PC-3 (cell line): ENCODE measurements at regions not wholly inside any gene's neighbourhood (a gene's known extent, or its start where the extent isn't known, plus 50 kb on each side); places are given as distances from the start of the nearest gene placed in this dataset.
A peak's percentile ranks its signal among the peaks of the same experiment; 100 is the strongest.

Experiments
- ATAC-seq: fragments of 200-7000 bp; cut with Tn5 transposase; 2 replicates; pipeline ENCODE4 v1.9.1; 2020; ENCODE audit warnings: mild to moderate bottlenecking, moderate library complexity
- BruUV-seq: library from RNA; stranded (reverse); fragments of 400-500 nt; replicated peaks from 2 replicates; lab custom pipeline; 2021; lab: Mats Ljungman, UMichigan
- CTCF ChIA-PET: fragments of 300-600 bp; sonication (Branson Sonifier 250); formaldehyde crosslinking; loops from one replicate; lab custom pipeline; 2022; ENCODE audit warnings: antibody characterized with exemption; lab: Charles Lee
- POLR2A ChIA-PET: fragments of 300-600 bp; sonication (Branson Sonifier 250); formaldehyde crosslinking; loops from one replicate; lab custom pipeline; 2022; ENCODE audit warnings: antibody characterized with exemption; ENCODE audit not compliant: unreplicated experiment; lab: Charles Lee
- DNase-seq: peaks from one replicate; pipeline ENCODE4 v3.0.0-alpha.2; 2015
- H2AFZ ChIP-seq: fragments of 300-600 bp; sonication (generic); 2 replicates; pipeline ENCODE4 v1.6.0; 2016; ENCODE audit warnings: antibody characterized with exemption, low read length
- H3F3A ChIP-seq: fragments of 300-600 bp; sonication (generic); one replicate; pipeline ENCODE4 v1.6.0; 2017; ENCODE audit warnings: antibody characterized with exemption, low read length, control low read depth, mild to moderate bottlenecking; ENCODE audit not compliant: unreplicated experiment
- H3K27ac ChIP-seq: fragments of 300-600 bp; sonication (generic); 2 replicates; pipeline ENCODE4 v1.5.1; 2016; ENCODE audit warnings: mild to moderate bottlenecking, low read length
- H3K27me3 ChIP-seq: fragments of 300-600 bp; sonication (generic); 2 replicates; pipeline ENCODE4 v1.6.1; 2016; ENCODE audit warnings: low read length, mixed read lengths
- H3K36me3 ChIP-seq: fragments of 300-600 bp; sonication (generic); 2 replicates; pipeline ENCODE4 v1.6.1; 2016; ENCODE audit warnings: low read depth, mixed run types, low read length, mixed read lengths
- H3K4me1 ChIP-seq: fragments of 300-600 bp; sonication (generic); 2 replicates; pipeline ENCODE4 v1.5.1; 2016; ENCODE audit warnings: low read length; ENCODE audit not compliant: insufficient read depth
- H3K4me2 ChIP-seq: fragments of 300-600 bp; sonication (generic); 2 replicates; pipeline ENCODE4 v1.6.0; 2016; ENCODE audit warnings: low read length
- H3K4me3 ChIP-seq: fragments of 300-600 bp; sonication (generic); 2 replicates; pipeline ENCODE4 v1.5.1; 2016; ENCODE audit warnings: mild to moderate bottlenecking, low read length, mixed read lengths
- H3K79me2 ChIP-seq: fragments of 300-600 bp; sonication (generic); 2 replicates; pipeline ENCODE4 v1.6.1; 2017; ENCODE audit warnings: low read length, mixed read lengths
- H3K9ac ChIP-seq: fragments of 300-600 bp; sonication (generic); 2 replicates; pipeline ENCODE4 v1.6.0; 2016; ENCODE audit warnings: mild to moderate bottlenecking, low read length
- H3K9me2 ChIP-seq: fragments of 300-600 bp; sonication (generic); replicated peaks from 2 replicates; pipeline ENCODE4 v1.6.1; 2016; ENCODE audit warnings: mixed run types, low read length, mixed read lengths
- H3K9me3 ChIP-seq: fragments of 300-600 bp; sonication (generic); 2 replicates; pipeline ENCODE4 v1.6.1; 2016; ENCODE audit warnings: low read length, mixed read lengths
- H4K20me1 ChIP-seq: fragments of 300-600 bp; sonication (generic); 2 replicates; pipeline ENCODE4 v1.6.1; 2016; ENCODE audit warnings: low read length, mixed read lengths
- EZH2 ChIP-seq: fragments of 300-600 bp; sonication (generic); IDR thresholded peaks from one replicate; pipeline ENCODE4 v1.6.1; 2017; ENCODE audit warnings: antibody characterized with exemption, mild to moderate bottlenecking, low read length; ENCODE audit not compliant: unreplicated experiment
- EZH2phosphoT487 ChIP-seq: fragments of 300-600 bp; sonication (generic); IDR thresholded peaks from 2 replicates; pipeline ENCODE4 v1.6.1; 2018; ENCODE audit warnings: mild to moderate bottlenecking, antibody characterized with exemption, low read length, borderline replicate concordance
- intact Hi-C: fragments of 100-400 bp; cut with micrococcal nuclease; formaldehyde crosslinking; loops from 2 replicates; pipeline ENCODE4 v1.9.0; 2023
- TF ChIP-seq, protein P1 (sequence below): fragments of 300-600 bp; sonication (generic); conservative IDR thresholded peaks from 2 replicates; pipeline ENCODE4 v1.5.1; 2017; ENCODE audit warnings: antibody characterized with exemption, low read depth, mild to moderate bottlenecking, low read length

DNA sequence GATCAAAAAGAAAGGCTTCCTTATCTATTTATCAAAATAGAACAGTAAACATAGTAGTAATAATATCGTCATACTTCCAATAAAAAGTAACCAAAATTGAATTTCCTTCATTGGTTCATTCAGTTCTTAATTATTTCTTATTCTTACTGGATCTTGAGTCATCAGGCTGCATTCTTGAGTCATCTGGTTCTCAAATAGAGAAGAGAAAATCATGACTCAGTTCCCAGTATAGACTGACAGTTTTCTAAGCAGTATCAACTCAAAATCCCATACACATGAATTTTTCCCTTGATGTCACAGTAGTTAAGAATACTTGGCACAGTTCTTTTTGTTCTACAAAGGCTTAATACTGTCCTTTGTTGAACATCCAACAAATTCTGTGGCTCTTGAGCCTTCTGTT, 626.9 kb upstream of the ADGRL4 start:
- H3F3A ChIP-seq, result no peaks in the 10 kb centered on the region
- H2AFZ ChIP-seq, result no peak overlapping the region
- intact Hi-C loops, result no loop called here
- no peaks in the 10 kb centered on the region for H3K36me3 ChIP-seq
- peak overlapping the region; percentile 48 for H3K4me2 ChIP-seq
- no peaks in the 10 kb centered on the region for H4K20me1 ChIP-seq
- BruUV-seq, result no TSS peak
- no peaks in the 10 kb centered on the region for H3K79me2 ChIP-seq
- H3K4me3 ChIP-seq, result no peak overlapping the region
- H3K9me2 ChIP-seq, result no peaks in the 10 kb centered on the region
- CTCF ChIA-PET, result no interaction called here
- POLR2A ChIA-PET, result no interaction called here
- peaks cover 13% of the 10 kb centered on the region for H3K4me1 ChIP-seq
- H3K9me3 ChIP-seq, result no peaks in the 10 kb centered on the region
- H3K27ac ChIP-seq, result peak overlapping the region; percentile 80
- DNase-seq, result peak; percentile 90
- H3K27me3 ChIP-seq, result no peaks in the 10 kb centered on the region
- peak; percentile 97 for ATAC-seq
- H3K9ac ChIP-seq, result no peak overlapping the region
- TF ChIP-seq EZH2 (no peak), EZH2phosphoT487 (no peak)
- TF ChIP-seq, protein P1, sequence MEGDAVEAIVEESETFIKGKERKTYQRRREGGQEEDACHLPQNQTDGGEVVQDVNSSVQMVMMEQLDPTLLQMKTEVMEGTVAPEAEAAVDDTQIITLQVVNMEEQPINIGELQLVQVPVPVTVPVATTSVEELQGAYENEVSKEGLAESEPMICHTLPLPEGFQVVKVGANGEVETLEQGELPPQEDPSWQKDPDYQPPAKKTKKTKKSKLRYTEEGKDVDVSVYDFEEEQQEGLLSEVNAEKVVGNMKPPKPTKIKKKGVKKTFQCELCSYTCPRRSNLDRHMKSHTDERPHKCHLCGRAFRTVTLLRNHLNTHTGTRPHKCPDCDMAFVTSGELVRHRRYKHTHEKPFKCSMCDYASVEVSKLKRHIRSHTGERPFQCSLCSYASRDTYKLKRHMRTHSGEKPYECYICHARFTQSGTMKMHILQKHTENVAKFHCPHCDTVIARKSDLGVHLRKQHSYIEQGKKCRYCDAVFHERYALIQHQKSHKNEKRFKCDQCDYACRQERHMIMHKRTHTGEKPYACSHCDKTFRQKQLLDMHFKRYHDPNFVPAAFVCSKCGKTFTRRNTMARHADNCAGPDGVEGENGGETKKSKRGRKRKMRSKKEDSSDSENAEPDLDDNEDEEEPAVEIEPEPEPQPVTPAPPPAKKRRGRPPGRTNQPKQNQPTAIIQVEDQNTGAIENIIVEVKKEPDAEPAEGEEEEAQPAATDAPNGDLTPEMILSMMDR, result no peak

DNA sequence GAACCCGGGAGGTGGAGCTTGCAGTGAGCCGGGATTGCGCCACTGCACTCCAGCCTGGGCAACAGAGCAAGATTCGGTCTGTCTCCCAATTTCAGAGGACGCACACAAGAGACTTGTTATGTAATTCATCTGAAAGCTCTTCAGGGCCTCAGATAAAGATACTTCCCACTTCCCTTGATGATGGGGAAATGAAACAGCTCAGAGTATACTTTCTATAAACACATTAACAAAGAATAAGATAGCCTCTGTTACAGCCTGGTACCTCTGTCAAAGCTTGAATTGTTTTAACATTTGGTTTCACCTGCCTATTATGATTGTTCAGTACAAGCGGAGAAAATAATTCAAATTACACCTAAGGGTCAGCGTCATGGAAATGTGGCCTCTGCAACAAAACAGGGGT, 622.9 kb upstream of the ADGRL4 start:
- intact Hi-C loops, result no loop called here
- ATAC-seq (no peak), DNase-seq (no peak)
- H4K20me1 ChIP-seq, result no peaks in the 10 kb centered on the region
- no peak overlapping the region for H2AFZ ChIP-seq
- no peaks in the 10 kb centered on the region for H3K27me3 ChIP-seq
- no peaks in the 10 kb centered on the region for H3K36me3 ChIP-seq
- no peaks in the 10 kb centered on the region for H3K9me2 ChIP-seq
- H3K4me1 ChIP-seq, result peaks cover 13% of the 10 kb centered on the region
- POLR2A ChIA-PET, result no interaction called here
- no peaks in the 10 kb centered on the region for H3K9me3 ChIP-seq
- no peak overlapping the region for H3K9ac ChIP-seq
- TF ChIP-seq EZH2phosphoT487 (no peak), EZH2 (no peak)
- H3K27ac ChIP-seq, result no peak overlapping the region
- no TSS peak for BruUV-seq
- no peaks in the 10 kb centered on the region for H3K79me2 ChIP-seq
- no peak overlapping the region for H3K4me3 ChIP-seq
- H3F3A ChIP-seq, result no peaks in the 10 kb centered on the region
- H3K4me2 ChIP-seq, result no peak overlapping the region
- CTCF ChIA-PET, result no interaction called here

DNA sequence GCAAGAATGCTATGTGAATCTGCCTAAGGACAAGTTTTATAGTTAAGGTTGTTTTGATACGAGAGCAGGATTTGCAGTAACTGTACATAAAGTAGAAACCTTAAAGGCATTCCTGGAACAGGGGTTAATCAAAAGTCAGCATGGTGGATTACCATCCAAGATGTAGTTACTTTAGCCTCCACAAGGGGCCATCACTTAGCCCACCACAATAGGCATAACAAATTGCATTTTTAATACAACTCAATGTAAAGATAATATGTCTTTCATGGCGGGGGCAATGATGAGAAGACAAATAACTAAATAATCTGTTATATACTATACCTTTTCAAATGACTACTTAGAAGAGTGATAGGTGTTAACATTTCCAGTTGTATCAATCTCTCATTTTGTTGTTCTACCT, 611.2 kb upstream of the ADGRL4 start:
- CTCF ChIA-PET, result no interaction called here
- DNase-seq (peak; percentile 28), ATAC-seq (no peak)
- Histone ChIP-seq H3K4me3 (no peak overlapping the region), H3K4me2 (no peak overlapping the region), H3K79me2 (no peaks in the 10 kb centered on the region), H2AFZ (no peak overlapping the region), H3K9me3 (no peaks in the 10 kb centered on the region), H3K4me1 (no peaks in the 10 kb centered on the region), H3K27me3 (no peaks in the 10 kb centered on the region), H3F3A (no peaks in the 10 kb centered on the region), H4K20me1 (no peaks in the 10 kb centered on the region), H3K36me3 (no peaks in the 10 kb centered on the region), H3K9me2 (no peaks in the 10 kb centered on the region), H3K9ac (no peak overlapping the region), H3K27ac (no peak overlapping the region)
- POLR2A ChIA-PET, result no interaction called here
- no TSS peak for BruUV-seq
- intact Hi-C loops, result no loop called here
- TF ChIP-seq, protein P1, result peak; percentile 45; the same call in 1 of the 2 replicates
- no peak for TF ChIP-seq EZH2phosphoT487
